ENCODE measurements at regions not wholly inside any gene's neighbourhood (a gene's known extent, or its start where the extent isn't known, plus 50 kb on each side); places are given as distances from the start of the nearest gene placed in this dataset.

GRCh38 chr19:32105527-32106310, 239.7 kb upstream of the ZNF507 start:
- TF ChIP-seq POLR2A (IDR thresholded peaks at IDR 0.05; ENCODE audit: low read length) (no peak), GATA1 (IDR thresholded peaks at IDR 0.05; ENCODE audit: low read depth, low read length) (no peak)
